Mesenchymal stem cell (in vitro differentiated cells and primary cell): ENCODE measurements at regions not wholly inside any gene's neighbourhood (a gene's known extent, or its start where the extent isn't known, plus 50 kb on each side); places are given as distances from the start of the nearest gene placed in this dataset.

Source experiments
- DNase-seq: peaks from one replicate; pipeline ENCODE4 v3.0.0-alpha.2; 2013
- H2AFZ ChIP-seq: one replicate; pipeline ENCODE4 v1.6.1; 2013; ENCODE audit warnings: low read depth, mild to moderate bottlenecking, control low read depth, inconsistent platforms, low read length, moderate library complexity
- H2AK5ac ChIP-seq: 2 replicates; pipeline ENCODE4 v1.6.1; 2013; ENCODE audit warnings: low read length, moderate library complexity, mild to moderate bottlenecking, inconsistent platforms; ENCODE audit not compliant: severe bottlenecking
- H2BK120ac ChIP-seq: one replicate; pipeline ENCODE4 v1.6.1; 2013; ENCODE audit warnings: low read depth, mild to moderate bottlenecking, inconsistent platforms, low read length, moderate library complexity
- H2BK12ac ChIP-seq, 2 experiments: one replicate each; pipeline ENCODE4 v1.6.1; 2013; ENCODE audit warnings: inconsistent platforms in 2 of 2, low read length in 2 of 2, mild to moderate bottlenecking in 2 of 2, moderate library complexity in 2 of 2, control low read depth in 1 of 2
- H2BK15ac ChIP-seq: one replicate; pipeline ENCODE4 v1.6.1; 2013; ENCODE audit warnings: mild to moderate bottlenecking, low read depth, inconsistent platforms; ENCODE audit not compliant: poor library complexity, severe bottlenecking
- H2BK5ac ChIP-seq: 2 replicates; pipeline ENCODE4 v1.6.1; 2013; ENCODE audit warnings: low read depth, mild to moderate bottlenecking, low read length, control low read depth, inconsistent platforms; ENCODE audit not compliant: poor library complexity, severe bottlenecking
- H3K14ac ChIP-seq, 2 experiments: one replicate each; pipeline ENCODE4 v1.6.1; 2013; ENCODE audit warnings: inconsistent platforms in 2 of 2, low read length in 2 of 2, control low read depth in 1 of 2, mild to moderate bottlenecking in 1 of 2, moderate library complexity in 1 of 2
- H3K18ac ChIP-seq, 2 experiments: one replicate each; pipeline ENCODE4 v1.6.1; 2013; ENCODE audit warnings: inconsistent platforms in 2 of 2, low read length in 2 of 2, control low read depth in 1 of 2, low read depth in 1 of 2, mild to moderate bottlenecking in 1 of 2
- H3K23ac ChIP-seq, 2 experiments: one replicate each; pipeline ENCODE4 v1.6.1; 2013; ENCODE audit warnings: inconsistent platforms in 2 of 2, low read length in 2 of 2, mild to moderate bottlenecking in 2 of 2, moderate library complexity in 2 of 2, control low read depth in 1 of 2
- H3K27ac ChIP-seq: 2 replicates; pipeline ENCODE4 v1.5.1; 2013; ENCODE audit warnings: mild to moderate bottlenecking, moderate library complexity, low read length, control low read depth, inconsistent platforms; ENCODE audit not compliant: poor library complexity, severe bottlenecking
- H3K27me3 ChIP-seq, 2 experiments: 2 replicates each; pipeline versions ENCODE4 v1.6.1 to v1.7.0; 2013; ENCODE audit warnings: low read length in 2 of 2, mild to moderate bottlenecking in 2 of 2, moderate library complexity in 2 of 2, control low read depth in 1 of 2, inconsistent platforms in 1 of 2; ENCODE audit not compliant: control insufficient read depth in 1 of 2, insufficient read depth in 1 of 2
- H3K36me3 ChIP-seq, 2 experiments: 2 replicates each; pipeline versions ENCODE4 v1.6.1 to v1.7.0; 2013; ENCODE audit warnings: low read length in 2 of 2, control low read depth in 1 of 2, inconsistent platforms in 1 of 2, low read depth in 1 of 2, mild to moderate bottlenecking in 1 of 2; ENCODE audit not compliant: insufficient read depth in 2 of 2, control insufficient read depth in 1 of 2
- H3K4ac ChIP-seq, 2 experiments: one replicate each; pipeline ENCODE4 v1.6.1; 2013; ENCODE audit warnings: inconsistent platforms in 2 of 2, low read length in 2 of 2, mild to moderate bottlenecking in 2 of 2, moderate library complexity in 2 of 2, control low read depth in 1 of 2, low read depth in 1 of 2
- H3K4me1 ChIP-seq: 2 replicates; pipeline ENCODE4 v1.6.1; 2013; ENCODE audit warnings: low read depth, low read length, control low read depth; ENCODE audit not compliant: control insufficient read depth, insufficient read depth
- H3K4me2 ChIP-seq: 2 replicates; pipeline ENCODE4 v1.6.1; 2013; ENCODE audit warnings: low read length, mild to moderate bottlenecking, inconsistent platforms; ENCODE audit not compliant: poor library complexity, severe bottlenecking
- H3K4me3 ChIP-seq, 2 experiments: 2 replicates each; pipeline versions ENCODE4 v1.5.1 to v1.7.0; 2013; ENCODE audit warnings: low read length in 2 of 2, mild to moderate bottlenecking in 2 of 2, control low read depth in 1 of 2, low read depth in 1 of 2; ENCODE audit not compliant: insufficient read depth in 1 of 2
- H3K79me1 ChIP-seq: replicated peaks from 2 replicates; pipeline ENCODE4 v1.6.1; 2013; ENCODE audit warnings: mild to moderate bottlenecking, control low read depth, low read length, inconsistent platforms; ENCODE audit not compliant: poor library complexity, severe bottlenecking
- H3K9ac ChIP-seq: 2 replicates; pipeline ENCODE4 v1.7.0; 2013; ENCODE audit warnings: mild to moderate bottlenecking, low read length, moderate library complexity
- H3K9me3 ChIP-seq: 2 replicates; pipeline ENCODE4 v1.7.0; 2013; ENCODE audit warnings: mild to moderate bottlenecking, low read length; ENCODE audit not compliant: control insufficient read depth
- H4K8ac ChIP-seq: one replicate; pipeline ENCODE4 v1.6.1; 2013; ENCODE audit warnings: inconsistent platforms, mild to moderate bottlenecking, low read length, moderate library complexity
- H4K91ac ChIP-seq: one replicate; pipeline ENCODE4 v1.6.1; 2013; ENCODE audit warnings: mild to moderate bottlenecking, low read length, inconsistent platforms
- WGBS: methylation state at CpG from one replicate; pipeline ENCODE4 v1.1.7; 2013; ENCODE audit warnings: mixed read lengths; 5-methylcytosine and 5-hydroxymethylcytosine counted together

GRCh38 chr1:213697192-213697802 is 290.5 kb upstream of the PROX1 start:
- Histone ChIP-seq H2BK120ac (no peak overlapping the region), H3K4me3 (no peak overlapping the region), H3K9ac (no peak overlapping the region), H3K4ac (no peak overlapping the region), H3K79me1 (no peaks in the 10 kb centered on the region), H2BK12ac (no peak overlapping the region), H2AK5ac (no peak overlapping the region), H2AFZ (no peak overlapping the region), H3K14ac (no peak overlapping the region), H3K4me2 (no peak overlapping the region), H3K9me3 (no peaks in the 10 kb centered on the region), H3K36me3 (no peaks in the 10 kb centered on the region), H3K4me1 (peaks cover 1% of the 10 kb centered on the region), H4K91ac (no peak overlapping the region), H3K27me3 (no peaks in the 10 kb centered on the region), H3K27ac (no peak overlapping the region), H3K23ac (no peak overlapping the region), H4K8ac (no peak overlapping the region), H2BK5ac (no peak overlapping the region), H2BK15ac (no peak overlapping the region), H3K18ac (no peak overlapping the region)
- 70% methylated on average over 4 of the region's 4 CpGs for WGBS
- DNase-seq, result no peak

- H3K18ac ChIP-seq, result no peak overlapping the region
- 88% methylated on average over 5 of the region's 5 CpGs for WGBS
- H3K9me3 ChIP-seq, result no peaks in the 10 kb centered on the region
- H2BK15ac ChIP-seq, result no peak overlapping the region
- H3K9ac ChIP-seq, result no peak overlapping the region
- no peak overlapping the region for H3K4me3 ChIP-seq
- no peak overlapping the region for H2AFZ ChIP-seq
- DNase-seq, result no peak
- H2AK5ac ChIP-seq, result no peak overlapping the region
- no peak overlapping the region for H3K14ac ChIP-seq
- no peak overlapping the region for H3K27ac ChIP-seq
- no peak overlapping the region for H4K91ac ChIP-seq
- no peak overlapping the region for H2BK12ac ChIP-seq
- H3K36me3 ChIP-seq, result no peaks in the 10 kb centered on the region
- no peak overlapping the region for H2BK120ac ChIP-seq
- H3K4ac ChIP-seq, result no peak overlapping the region
- no peak overlapping the region for H3K4me2 ChIP-seq
- no peak overlapping the region for H2BK5ac ChIP-seq
- no peak overlapping the region for H3K23ac ChIP-seq
- no peaks in the 10 kb centered on the region for H3K79me1 ChIP-seq
- no peaks in the 10 kb centered on the region for H3K27me3 ChIP-seq
- H4K8ac ChIP-seq, result no peak overlapping the region
- H3K4me1 ChIP-seq, result no peaks in the 10 kb centered on the region
Measured at GRCh38 chr1:213698092-213698702, 289.6 kb upstream of the PROX1 start.

GRCh38 chr1:213702703-213703102 is 285.1 kb upstream of the PROX1 start:
- no peaks in the 10 kb centered on the region for H3K79me1 ChIP-seq
- H3K4me1 ChIP-seq, result no peaks in the 10 kb centered on the region
- H3K23ac ChIP-seq, result no peak overlapping the region
- no peak overlapping the region for H2BK120ac ChIP-seq
- H4K8ac ChIP-seq, result no peak overlapping the region
- H4K91ac ChIP-seq, result no peak overlapping the region
- H3K36me3 ChIP-seq, result no peaks in the 10 kb centered on the region
- no peaks in the 10 kb centered on the region for H3K27me3 ChIP-seq
- H2BK5ac ChIP-seq, result no peak overlapping the region
- H3K4me3 ChIP-seq, result no peak overlapping the region
- no peaks in the 10 kb centered on the region for H3K9me3 ChIP-seq
- no peak overlapping the region for H3K4me2 ChIP-seq
- DNase-seq, result no peak
- no peak overlapping the region for H2BK15ac ChIP-seq
- H3K4ac ChIP-seq, result no peak overlapping the region
- H3K18ac ChIP-seq, result no peak overlapping the region
- H3K14ac ChIP-seq, result no peak overlapping the region
- H3K27ac ChIP-seq, result no peak overlapping the region
- H2AFZ ChIP-seq, result no peak overlapping the region
- H2BK12ac ChIP-seq, result no peak overlapping the region
- H2AK5ac ChIP-seq, result no peak overlapping the region
- no peak overlapping the region for H3K9ac ChIP-seq

GRCh38 chr1:213704941-213705340 is 282.8 kb upstream of the PROX1 start:
- Histone ChIP-seq H2BK5ac (no peak overlapping the region), H3K23ac (no peak overlapping the region), H3K4me3 (no peak overlapping the region), H3K4me1 (no peaks in the 10 kb centered on the region), H4K91ac (no peak overlapping the region), H3K79me1 (no peaks in the 10 kb centered on the region), H2AK5ac (no peak overlapping the region), H3K4ac (no peak overlapping the region), H3K27me3 (no peaks in the 10 kb centered on the region), H3K14ac (no peak overlapping the region), H2AFZ (no peak overlapping the region), H3K9me3 (no peaks in the 10 kb centered on the region), H3K27ac (no peak overlapping the region), H4K8ac (no peak overlapping the region), H3K36me3 (no peaks in the 10 kb centered on the region), H3K18ac (no peak overlapping the region), H2BK12ac (no peak overlapping the region), H3K4me2 (no peak overlapping the region), H3K9ac (no peak overlapping the region), H2BK120ac (no peak overlapping the region), H2BK15ac (no peak overlapping the region)
- 54% methylated on average over 3 of the region's 3 CpGs for WGBS
- no peak for DNase-seq
